Activated T-helper 17 cell treated with anti-CD3 and anti-CD28 coated beads, Interleukin-2, amount 50 U/mL, for 72 hours (primary cell): ENCODE measurements at regions not wholly inside any gene's neighbourhood (a gene's known extent, or its start where the extent isn't known, plus 50 kb on each side); places are given as distances from the start of the nearest gene placed in this dataset.

Experiments used
- ATAC-seq: fragments of 150-1000 bp; cut with Tn5 transposase; replicated peaks from 2 replicates; pipeline ENCODE4 v1.10.0; 2021; ENCODE audit warnings: mild to moderate bottlenecking, moderate library complexity
- H3K27ac Mint-ChIP-seq: one replicate; pipeline ENCODE4 v1.8.0; 2022; ENCODE audit warnings: mixed read lengths
- H3K27me3 Mint-ChIP-seq: one replicate; pipeline ENCODE4 v1.8.0; 2022; ENCODE audit warnings: mixed read lengths
- H3K36me3 Mint-ChIP-seq: one replicate; pipeline ENCODE4 v1.8.0; 2022; ENCODE audit warnings: low read depth, mild to moderate bottlenecking, mixed read lengths
- H3K4me1 Mint-ChIP-seq: one replicate; pipeline ENCODE4 v1.8.0; 2022; ENCODE audit warnings: mixed read lengths
- H3K4me3 Mint-ChIP-seq: one replicate; pipeline ENCODE4 v1.8.0; 2022; ENCODE audit warnings: mild to moderate bottlenecking, mixed read lengths
- H3K9me3 Mint-ChIP-seq: one replicate; pipeline ENCODE4 v1.8.0; 2022; ENCODE audit warnings: mixed read lengths

DNA sequence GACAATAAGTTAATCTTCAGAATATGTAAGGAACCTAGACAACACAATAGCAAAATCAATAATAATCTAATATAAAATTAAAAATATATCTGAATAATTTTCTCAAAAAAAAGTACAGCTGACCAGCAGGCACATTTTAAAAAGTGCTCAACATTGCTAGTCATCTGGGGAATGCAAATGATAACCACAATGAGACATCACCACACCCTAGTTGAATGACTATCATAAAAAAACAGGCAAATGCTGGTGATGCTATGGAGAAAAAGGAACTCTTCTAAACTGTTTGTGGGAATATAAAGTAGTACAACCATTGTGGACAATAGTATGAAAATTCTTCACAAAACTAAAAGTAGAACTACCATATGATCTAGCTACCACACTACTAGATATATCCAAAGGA, 956.9 kb upstream of the NDST4 start:
- Mint-ChIP-seq H3K27ac (no peak overlapping the region), H3K36me3 (no peaks in the 10 kb centered on the region), H3K4me3 (no peak overlapping the region), H3K9me3 (peaks cover 9% of the 10 kb centered on the region), H3K4me1 (no peaks in the 10 kb centered on the region), H3K27me3 (no peaks in the 10 kb centered on the region)
- no peak for ATAC-seq

DNA sequence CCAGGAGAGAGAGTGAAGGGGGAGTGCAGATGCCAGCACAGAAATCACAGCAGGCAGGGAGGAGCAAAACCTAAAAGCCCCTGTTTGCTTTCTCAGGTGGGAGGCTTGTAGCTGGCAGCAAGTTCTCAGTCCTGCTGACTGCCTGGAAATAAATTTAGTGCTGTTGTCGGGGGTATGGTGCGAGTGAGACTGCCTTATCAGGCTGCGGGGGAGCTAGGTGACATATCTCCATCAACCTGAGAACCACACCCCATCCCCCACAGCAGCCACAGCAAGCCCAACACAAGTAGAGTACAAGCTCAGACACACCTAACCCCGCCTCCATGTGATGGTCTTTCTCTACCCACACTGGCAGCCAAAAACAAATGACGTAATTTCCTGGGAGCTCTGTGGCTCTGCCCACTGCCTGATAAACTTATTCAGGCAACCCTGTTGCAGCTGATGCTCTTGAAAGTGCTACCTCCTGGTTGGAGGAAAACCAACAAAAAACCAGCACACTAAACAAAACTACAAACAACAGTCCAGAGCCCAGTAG, 953.4 kb upstream of the NDST4 start:
- no peaks in the 10 kb centered on the region for H3K27me3 Mint-ChIP-seq
- no peak overlapping the region for H3K27ac Mint-ChIP-seq
- no peaks in the 10 kb centered on the region for H3K4me1 Mint-ChIP-seq
- no peak overlapping the region for H3K4me3 Mint-ChIP-seq
- no peaks in the 10 kb centered on the region for H3K36me3 Mint-ChIP-seq
- no peak for ATAC-seq
- peaks cover 6% of the 10 kb centered on the region for H3K9me3 Mint-ChIP-seq

DNA sequence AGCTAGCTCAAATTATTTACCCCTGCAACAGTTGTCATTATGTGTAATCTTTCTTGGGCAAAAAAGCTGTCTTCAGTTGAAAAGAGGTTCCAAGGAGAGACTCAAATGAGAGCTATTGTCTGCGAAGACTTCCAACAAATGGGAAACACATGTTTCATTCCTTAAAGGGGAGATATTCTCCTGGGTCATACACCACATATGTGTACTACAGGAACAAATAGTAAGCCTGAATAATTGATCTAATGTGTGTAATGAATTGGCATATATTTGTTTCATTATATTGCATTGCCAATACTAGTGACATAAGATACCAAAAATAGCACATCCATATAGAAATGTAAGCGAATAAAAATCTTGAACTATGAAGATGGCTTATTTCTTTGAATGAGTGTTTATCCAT, 950.9 kb upstream of the NDST4 start:
- Mint-ChIP-seq H3K27ac (no peak overlapping the region), H3K27me3 (no peaks in the 10 kb centered on the region), H3K4me3 (no peak overlapping the region), H3K36me3 (no peaks in the 10 kb centered on the region), H3K4me1 (no peaks in the 10 kb centered on the region), H3K9me3 (peaks cover 6% of the 10 kb centered on the region)
- ATAC-seq: no peak

DNA sequence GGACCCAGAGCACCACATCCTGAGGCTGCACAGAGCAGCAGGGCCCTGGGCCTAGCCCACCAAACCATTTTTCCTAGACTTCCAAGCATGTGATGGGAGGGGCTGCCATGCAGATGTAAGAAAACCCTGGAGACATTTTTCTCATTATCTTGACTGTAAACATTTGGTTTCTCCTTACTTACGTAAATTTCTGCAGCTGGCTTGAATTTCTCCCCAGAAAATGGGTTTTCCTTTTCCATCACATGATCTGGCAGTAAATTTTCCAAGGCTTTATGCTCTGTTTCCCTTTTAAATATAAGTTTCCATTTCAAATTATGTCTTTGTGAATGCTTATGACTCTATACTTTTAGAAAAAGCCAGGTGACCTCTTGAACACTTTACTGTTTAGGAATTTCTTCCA, 945.9 kb upstream of the NDST4 start:
- H3K36me3 Mint-ChIP-seq: no peaks in the 10 kb centered on the region
- H3K27me3 Mint-ChIP-seq: no peaks in the 10 kb centered on the region
- ATAC-seq: no peak
- no peaks in the 10 kb centered on the region for H3K9me3 Mint-ChIP-seq
- no peak overlapping the region for H3K4me3 Mint-ChIP-seq
- no peak overlapping the region for H3K27ac Mint-ChIP-seq
- H3K4me1 Mint-ChIP-seq: no peaks in the 10 kb centered on the region

DNA sequence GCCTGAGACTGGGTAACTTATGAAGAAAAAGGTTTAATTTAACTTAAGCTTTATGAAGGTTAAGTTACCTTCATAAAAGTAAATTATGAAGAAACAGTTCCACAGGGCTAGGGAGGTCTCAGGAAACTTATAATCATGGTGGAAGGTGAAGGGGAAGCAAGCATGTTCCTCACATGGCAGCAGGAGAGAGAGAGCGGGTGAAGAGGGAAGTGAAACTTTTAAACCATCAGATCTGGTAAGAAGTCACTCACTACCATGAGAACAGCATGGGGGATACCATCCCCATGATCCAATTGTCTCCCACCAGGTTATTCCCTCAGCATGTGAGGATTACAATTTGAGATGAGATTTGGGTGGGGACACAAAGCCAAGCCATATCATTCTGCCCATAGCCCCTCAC, 944.7 kb upstream of the NDST4 start:
- Mint-ChIP-seq H3K9me3 (no peaks in the 10 kb centered on the region), H3K27ac (no peak overlapping the region), H3K36me3 (no peaks in the 10 kb centered on the region), H3K4me1 (no peaks in the 10 kb centered on the region), H3K27me3 (no peaks in the 10 kb centered on the region), H3K4me3 (no peak overlapping the region)
- ATAC-seq: no peak

DNA sequence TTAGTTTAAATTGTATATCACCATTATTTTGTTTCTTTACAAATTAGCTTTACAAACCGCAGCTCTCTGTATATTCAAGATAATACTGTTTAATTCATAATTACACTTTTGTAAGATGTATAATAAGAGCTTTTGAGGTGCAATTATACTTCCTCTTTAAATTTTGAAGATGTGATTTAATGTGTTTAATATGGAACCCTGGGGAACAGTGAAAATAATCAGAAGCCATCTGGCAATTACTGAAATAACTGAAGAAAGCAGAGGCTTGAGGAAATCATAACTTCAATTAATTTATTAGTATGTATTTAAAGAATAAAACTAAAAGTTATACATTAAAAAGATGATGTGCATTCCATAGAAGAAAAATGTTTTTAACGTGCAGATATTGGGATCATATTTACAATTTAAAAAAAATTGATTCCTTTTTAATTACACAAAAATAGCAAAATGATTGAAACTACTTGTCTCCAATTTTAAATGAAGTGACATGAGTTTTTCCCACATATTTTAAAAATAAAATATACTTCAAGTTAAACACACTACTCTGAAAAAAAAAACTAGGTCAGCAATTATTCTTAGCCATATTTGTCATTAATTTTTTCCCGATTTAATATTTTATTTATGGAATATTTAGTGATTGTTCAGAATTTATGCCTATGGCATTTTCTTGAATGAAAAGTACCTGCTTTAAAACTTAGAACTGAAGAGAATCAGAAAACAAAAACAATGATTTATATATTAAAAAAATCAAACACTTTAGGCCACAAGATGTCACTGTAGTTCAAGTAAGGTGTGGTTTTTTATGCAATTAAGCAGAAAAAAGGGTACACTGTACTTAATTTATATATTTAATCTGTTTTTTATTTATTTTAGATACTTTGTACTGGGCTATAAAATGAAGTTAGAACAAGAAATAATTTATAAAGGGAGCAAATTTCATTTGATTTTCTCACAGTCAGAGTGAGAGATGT, 942.7 kb upstream of the NDST4 start:
- Mint-ChIP-seq H3K27me3 (no peaks in the 10 kb centered on the region), H3K4me3 (no peak overlapping the region), H3K9me3 (no peaks in the 10 kb centered on the region), H3K27ac (no peak overlapping the region), H3K36me3 (no peaks in the 10 kb centered on the region), H3K4me1 (no peaks in the 10 kb centered on the region)
- no peak for ATAC-seq

DNA sequence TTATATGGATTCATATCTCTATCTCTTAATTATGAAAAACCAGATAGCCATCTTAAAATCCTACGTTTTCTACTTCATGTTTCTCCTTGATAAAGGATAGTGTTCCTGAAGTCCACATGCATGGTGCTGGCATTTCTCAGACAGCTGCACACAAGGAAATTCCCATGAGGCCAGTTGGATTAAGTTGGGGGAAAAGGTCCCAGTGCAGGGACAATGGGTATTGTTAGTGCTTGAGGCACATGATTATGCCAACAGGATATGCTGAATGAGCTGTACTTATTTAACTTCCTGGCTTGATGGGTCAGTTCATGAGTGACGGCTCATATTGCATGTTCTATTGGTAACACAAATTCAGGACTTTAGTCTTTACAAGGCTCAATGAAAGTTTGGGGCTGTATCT, 913.9 kb upstream of the NDST4 start:
- Mint-ChIP-seq H3K9me3 (no peaks in the 10 kb centered on the region), H3K36me3 (no peaks in the 10 kb centered on the region), H3K27me3 (no peaks in the 10 kb centered on the region), H3K4me3 (no peak overlapping the region), H3K27ac (no peak overlapping the region), H3K4me1 (no peaks in the 10 kb centered on the region)
- no peak for ATAC-seq

DNA sequence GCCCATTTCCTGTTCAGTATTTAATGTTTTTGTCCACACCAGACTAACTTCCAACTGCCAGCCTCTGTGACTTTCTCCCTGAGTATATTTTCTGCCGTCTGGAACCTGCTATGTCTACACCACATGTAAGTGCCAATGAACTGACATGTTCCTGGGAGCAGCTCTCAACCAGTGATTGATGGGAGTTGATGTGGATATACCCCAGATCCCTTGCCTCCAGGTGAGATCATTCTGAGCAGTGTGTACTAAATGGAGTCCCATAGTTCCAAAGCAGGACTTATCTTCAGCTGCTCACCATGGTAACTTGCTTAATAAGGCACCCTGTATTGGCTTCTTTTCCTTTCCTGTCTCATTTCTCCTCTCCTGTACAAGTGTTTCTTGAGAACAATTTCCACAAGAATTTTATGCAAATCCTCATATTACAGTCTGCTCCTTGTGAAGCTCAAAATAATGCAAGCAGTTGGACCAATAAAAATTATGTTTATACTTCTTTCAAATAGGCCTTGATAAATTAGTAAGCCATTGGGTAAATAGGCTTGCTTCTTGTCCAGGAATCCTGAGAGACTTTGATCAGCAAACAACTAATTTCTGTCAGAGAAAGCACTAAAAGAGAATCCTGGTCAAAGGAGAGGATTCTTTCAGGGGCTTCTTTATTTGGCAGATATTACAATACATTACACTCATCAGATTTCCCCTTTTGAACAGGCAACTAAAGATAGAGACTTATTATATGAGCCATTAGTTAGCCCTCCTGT, 911.7 kb upstream of the NDST4 start:
- Mint-ChIP-seq H3K36me3 (no peaks in the 10 kb centered on the region), H3K4me3 (no peak overlapping the region), H3K27ac (no peak overlapping the region), H3K27me3 (no peaks in the 10 kb centered on the region), H3K9me3 (no peaks in the 10 kb centered on the region), H3K4me1 (no peaks in the 10 kb centered on the region)
- ATAC-seq: no peak

DNA sequence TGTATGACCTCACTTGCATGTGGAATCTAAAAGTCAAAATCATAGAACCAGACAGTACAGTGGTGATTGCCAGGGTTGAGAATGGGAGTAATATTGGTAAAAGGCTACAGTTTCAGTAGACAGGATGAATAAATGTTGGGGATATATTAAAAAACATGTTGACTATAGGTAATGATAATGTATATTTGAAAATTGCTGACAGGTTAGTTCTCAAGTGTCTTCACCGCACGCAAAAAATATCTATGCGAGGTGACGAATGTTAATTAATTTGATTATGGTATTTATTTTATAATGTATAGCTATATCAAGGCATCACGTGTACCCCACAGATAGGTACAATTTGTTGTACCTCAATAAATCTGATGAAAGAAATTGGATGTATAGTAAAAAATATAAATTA, 909.6 kb upstream of the NDST4 start:
- Mint-ChIP-seq H3K27ac (no peak overlapping the region), H3K36me3 (no peaks in the 10 kb centered on the region), H3K4me3 (no peak overlapping the region), H3K4me1 (no peaks in the 10 kb centered on the region), H3K27me3 (no peaks in the 10 kb centered on the region), H3K9me3 (peaks cover 9% of the 10 kb centered on the region)
- ATAC-seq: no peak

DNA sequence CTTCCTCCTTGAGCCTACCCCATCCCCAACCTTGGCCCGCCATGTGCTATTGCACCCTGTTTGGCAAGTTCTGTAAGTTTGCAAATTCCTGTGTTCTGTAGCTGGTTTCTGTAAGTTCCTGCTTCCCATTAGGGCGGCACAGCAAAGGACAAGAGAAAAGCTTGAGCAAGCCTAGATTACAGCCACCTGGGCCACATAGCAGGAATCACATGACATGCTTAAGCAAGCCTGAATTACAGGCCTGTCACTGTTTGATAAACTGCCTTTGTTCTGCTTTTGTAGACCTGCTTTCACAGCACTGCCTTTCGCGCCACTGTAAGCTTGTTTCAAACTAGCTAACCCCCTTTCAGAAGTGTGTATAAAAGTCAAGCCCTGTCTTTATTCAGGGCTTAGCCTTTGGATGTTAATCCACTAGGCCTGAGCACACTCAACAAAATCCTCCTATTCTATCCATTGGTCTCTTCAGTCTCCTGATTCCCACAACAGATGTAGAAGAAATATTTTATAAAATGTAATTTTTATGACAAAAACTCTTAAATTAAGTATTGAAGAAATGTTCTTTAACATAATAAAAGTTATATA, 906.8 kb upstream of the NDST4 start:
- Mint-ChIP-seq H3K9me3 (peaks cover 22% of the 10 kb centered on the region), H3K4me3 (no peak overlapping the region), H3K27me3 (no peaks in the 10 kb centered on the region), H3K27ac (no peak overlapping the region), H3K4me1 (no peaks in the 10 kb centered on the region), H3K36me3 (no peaks in the 10 kb centered on the region)
- ATAC-seq: no peak

DNA sequence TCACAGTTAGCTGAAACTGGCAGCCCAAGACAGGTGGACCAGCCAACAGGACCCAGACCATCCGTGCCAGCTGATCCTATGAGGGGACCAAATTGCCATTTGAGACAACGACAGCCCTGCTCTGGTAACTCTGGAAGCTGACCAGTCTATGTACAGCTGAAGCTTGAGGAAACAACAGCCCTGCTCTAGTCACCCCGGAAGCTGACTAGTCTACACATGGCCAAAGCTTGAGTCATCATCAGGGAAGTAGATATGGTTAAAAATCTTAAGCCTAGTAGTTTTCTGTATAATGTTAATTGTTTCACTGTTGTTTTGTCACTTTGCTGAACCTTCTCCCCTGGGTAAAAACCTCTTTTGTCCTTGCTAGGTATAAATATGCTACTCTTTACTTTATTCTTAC, 905.4 kb upstream of the NDST4 start:
- no peaks in the 10 kb centered on the region for H3K4me1 Mint-ChIP-seq

DNA sequence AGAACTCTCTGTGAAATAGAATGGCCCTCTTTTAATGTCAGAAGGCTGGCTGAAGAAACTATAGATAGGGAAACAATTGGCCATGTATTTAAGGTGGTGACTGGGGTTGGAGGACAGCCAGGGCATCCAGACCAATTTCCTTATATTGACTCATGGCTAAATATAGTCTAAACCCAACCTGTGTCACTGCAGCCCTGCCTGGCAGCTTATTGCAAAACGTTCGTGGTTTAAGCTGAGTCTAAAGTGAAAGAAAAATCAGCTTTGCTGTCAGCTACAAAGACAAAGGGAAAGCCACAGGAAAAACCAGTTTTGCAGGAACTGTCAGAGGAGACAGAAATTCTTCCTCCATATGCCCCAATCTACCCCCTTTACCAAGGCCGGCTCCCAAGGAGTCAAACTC, 902.8 kb upstream of the NDST4 start:
- ATAC-seq: no peak
- H3K27ac Mint-ChIP-seq: no peak overlapping the region
- H3K36me3 Mint-ChIP-seq: no peaks in the 10 kb centered on the region
- no peak overlapping the region for H3K4me3 Mint-ChIP-seq
- no peaks in the 10 kb centered on the region for H3K27me3 Mint-ChIP-seq
- no peaks in the 10 kb centered on the region for H3K4me1 Mint-ChIP-seq
- H3K9me3 Mint-ChIP-seq: peaks cover 38% of the 10 kb centered on the region

More for the DNA sequence above, 905.4 kb upstream of the NDST4 start:
- Mint-ChIP-seq H3K27ac (no peak overlapping the region), H3K27me3 (no peaks in the 10 kb centered on the region), H3K9me3 (peaks cover 31% of the 10 kb centered on the region), H3K36me3 (no peaks in the 10 kb centered on the region), H3K4me3 (no peak overlapping the region)
- no peak for ATAC-seq

DNA sequence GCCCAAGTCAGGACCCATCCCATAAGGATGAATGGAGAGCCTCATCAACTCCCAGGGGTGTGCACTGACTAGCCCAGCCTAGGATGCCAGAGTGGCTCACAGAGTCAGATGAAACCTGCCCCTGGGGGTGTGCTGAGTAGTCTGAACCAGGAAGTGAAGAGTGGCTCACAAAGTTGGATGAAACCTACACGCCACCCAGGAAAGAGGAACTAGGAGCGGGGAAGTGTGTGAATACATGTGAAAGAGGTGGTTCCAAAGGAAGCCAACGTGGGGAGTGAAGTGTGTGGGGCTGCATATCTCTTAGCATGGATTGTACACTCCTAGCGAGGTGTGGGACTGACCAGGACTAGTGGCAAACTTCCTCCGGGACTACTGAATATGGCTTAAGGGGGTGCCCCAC, 902.1 kb upstream of the NDST4 start:
- Mint-ChIP-seq H3K36me3 (no peaks in the 10 kb centered on the region), H3K9me3 (peaks cover 38% of the 10 kb centered on the region)
- no peak for ATAC-seq

DNA sequence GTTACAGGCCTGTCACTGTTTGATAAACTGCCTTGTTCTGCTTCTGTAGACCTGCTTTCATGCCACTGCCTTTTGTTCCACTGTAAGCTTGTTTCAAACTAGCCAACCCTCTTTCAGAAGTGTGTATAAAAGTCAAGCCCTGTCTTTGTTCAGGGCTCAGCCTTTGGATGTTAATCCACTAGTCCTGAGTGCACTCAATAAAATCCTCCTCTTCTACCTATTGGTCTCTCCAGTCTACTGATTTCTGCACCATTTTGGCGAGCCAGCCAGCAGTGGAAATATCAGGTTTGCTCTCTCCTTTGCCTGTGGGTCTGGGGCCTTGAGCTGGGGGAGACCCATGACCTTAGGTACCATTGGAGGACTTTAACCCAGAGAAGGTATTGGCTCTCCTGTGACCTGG, 901.6 kb upstream of the NDST4 start:
- H3K9me3 Mint-ChIP-seq: peaks cover 38% of the 10 kb centered on the region
- no peak for ATAC-seq
- H3K4me3 Mint-ChIP-seq: no peak overlapping the region
- no peaks in the 10 kb centered on the region for H3K27me3 Mint-ChIP-seq
- no peaks in the 10 kb centered on the region for H3K4me1 Mint-ChIP-seq
- no peaks in the 10 kb centered on the region for H3K36me3 Mint-ChIP-seq
- no peak overlapping the region for H3K27ac Mint-ChIP-seq

More for the DNA sequence above, 902.1 kb upstream of the NDST4 start:
- Mint-ChIP-seq H3K4me1 (no peaks in the 10 kb centered on the region), H3K27ac (no peak overlapping the region), H3K4me3 (no peak overlapping the region), H3K27me3 (no peaks in the 10 kb centered on the region)
